Lower leg skin (tissue), 4 donors: ENCODE measurements at regions not wholly inside any gene's neighbourhood (a gene's known extent, or its start where the extent isn't known, plus 50 kb on each side); places are given as distances from the start of the nearest gene placed in this dataset.

Source experiments
- DNase-seq, 2 donors: peaks; one replicate each; pipeline ENCODE4 v3.0.0-alpha.2; 2019; ENCODE audit warnings: low spot score in 2 of 2
- H3K4me3 ChIP-seq: fragments of 200-600 bp; sonication (generic); 2 replicates; pipeline ENCODE4 v1.5.1; 2017; ENCODE audit warnings: mild to moderate bottlenecking, low read depth; ENCODE audit not compliant: poor library complexity, severe bottlenecking
- POLR2A ChIP-seq, 2 donors: fragments of 450-650 bp; IDR thresholded peaks; one replicate each; pipeline ENCODE4 v1.6.1; 2016 to 2017; ENCODE audit warnings: antibody characterized with exemption in 2 of 2, mild to moderate bottlenecking in 1 of 2, moderate library complexity in 1 of 2
- WGBS, 2 donors: methylation state at CpG; one replicate each; pipeline ENCODE4 v1.1.5; 2018; 5-methylcytosine and 5-hydroxymethylcytosine counted together
- intact Hi-C: fragments of 100-400 bp; cut with DNase I; formaldehyde crosslinking; loops from one replicate; pipeline ENCODE4 v1.15.0; 2023; ENCODE audit warnings: low total_unique reads
- TF ChIP-seq, protein P1 (sequence below), 3 donors: fragments of 450-650 bp; IDR thresholded peaks; one replicate each; pipeline ENCODE4 v1.5.1; 2016; ENCODE audit warnings: antibody characterized with exemption in 3 of 3, mild to moderate bottlenecking in 3 of 3, moderate library complexity in 2 of 3

DNA sequence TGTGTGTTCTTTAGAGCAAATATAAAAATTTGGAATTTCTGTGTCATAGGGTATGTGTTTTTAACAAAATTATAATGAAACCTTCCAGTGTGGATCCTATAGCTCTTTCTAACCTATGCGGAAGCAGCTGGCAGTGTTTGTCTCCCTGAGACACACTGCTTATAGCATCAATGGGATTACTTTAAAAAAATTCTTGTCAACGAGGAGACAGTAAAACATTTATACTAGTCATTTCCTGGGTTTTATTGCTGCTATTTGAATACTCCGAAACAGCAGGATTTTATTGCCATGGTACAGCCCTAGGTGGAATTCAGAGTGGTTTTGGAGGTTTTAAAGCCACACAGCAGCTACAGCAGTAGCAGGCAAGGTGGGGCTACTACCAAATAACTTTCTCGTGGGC lies 145.1 kb upstream of the IL1RAPL2 start:
- DNase-seq: no peak
- H3K4me3 ChIP-seq: no peak overlapping the region
- 23 to 33% methylated on average over 4 of the region's 4 CpGs for WGBS, 2 donors
- TF ChIP-seq, protein P1, sequence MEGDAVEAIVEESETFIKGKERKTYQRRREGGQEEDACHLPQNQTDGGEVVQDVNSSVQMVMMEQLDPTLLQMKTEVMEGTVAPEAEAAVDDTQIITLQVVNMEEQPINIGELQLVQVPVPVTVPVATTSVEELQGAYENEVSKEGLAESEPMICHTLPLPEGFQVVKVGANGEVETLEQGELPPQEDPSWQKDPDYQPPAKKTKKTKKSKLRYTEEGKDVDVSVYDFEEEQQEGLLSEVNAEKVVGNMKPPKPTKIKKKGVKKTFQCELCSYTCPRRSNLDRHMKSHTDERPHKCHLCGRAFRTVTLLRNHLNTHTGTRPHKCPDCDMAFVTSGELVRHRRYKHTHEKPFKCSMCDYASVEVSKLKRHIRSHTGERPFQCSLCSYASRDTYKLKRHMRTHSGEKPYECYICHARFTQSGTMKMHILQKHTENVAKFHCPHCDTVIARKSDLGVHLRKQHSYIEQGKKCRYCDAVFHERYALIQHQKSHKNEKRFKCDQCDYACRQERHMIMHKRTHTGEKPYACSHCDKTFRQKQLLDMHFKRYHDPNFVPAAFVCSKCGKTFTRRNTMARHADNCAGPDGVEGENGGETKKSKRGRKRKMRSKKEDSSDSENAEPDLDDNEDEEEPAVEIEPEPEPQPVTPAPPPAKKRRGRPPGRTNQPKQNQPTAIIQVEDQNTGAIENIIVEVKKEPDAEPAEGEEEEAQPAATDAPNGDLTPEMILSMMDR (IDR thresholded peaks at IDR 0.05): no peak
- no peak for TF ChIP-seq POLR2A (IDR thresholded peaks at IDR 0.05)
- intact Hi-C loops: no loop called here

DNA sequence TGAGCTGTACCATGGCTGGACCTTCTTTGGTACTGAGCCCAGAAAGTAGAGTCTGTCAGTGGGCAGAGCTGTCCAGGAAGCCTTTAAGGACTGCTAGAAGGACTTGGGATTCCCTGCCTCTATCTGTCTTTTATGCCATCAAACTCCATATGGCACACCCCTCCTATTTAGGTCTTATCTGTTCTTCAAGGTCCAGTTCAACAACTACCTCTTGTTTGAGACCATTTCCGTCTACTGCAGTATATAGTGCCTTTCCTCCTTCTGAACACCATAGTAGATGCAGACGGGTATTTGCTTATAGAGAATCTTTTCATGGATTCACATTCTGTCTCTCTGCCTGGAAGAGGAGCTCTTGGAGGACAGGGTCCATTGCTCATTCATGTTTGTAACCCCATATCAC lies 146.1 kb upstream of the IL1RAPL2 start:
- H3K4me3 ChIP-seq: no peak overlapping the region
- TF ChIP-seq, protein P1 (IDR thresholded peaks at IDR 0.05): no peak
- no peak for TF ChIP-seq POLR2A (IDR thresholded peaks at IDR 0.05)
- 44 to 75% methylated on average over 2 of the region's 2 CpGs for WGBS, 2 donors
- no peak for DNase-seq
- intact Hi-C loops: loop anchor here (5.0 kb wide), 1 partner anchor 763 kb away; no protein-coding TSS in a partner anchor

DNA sequence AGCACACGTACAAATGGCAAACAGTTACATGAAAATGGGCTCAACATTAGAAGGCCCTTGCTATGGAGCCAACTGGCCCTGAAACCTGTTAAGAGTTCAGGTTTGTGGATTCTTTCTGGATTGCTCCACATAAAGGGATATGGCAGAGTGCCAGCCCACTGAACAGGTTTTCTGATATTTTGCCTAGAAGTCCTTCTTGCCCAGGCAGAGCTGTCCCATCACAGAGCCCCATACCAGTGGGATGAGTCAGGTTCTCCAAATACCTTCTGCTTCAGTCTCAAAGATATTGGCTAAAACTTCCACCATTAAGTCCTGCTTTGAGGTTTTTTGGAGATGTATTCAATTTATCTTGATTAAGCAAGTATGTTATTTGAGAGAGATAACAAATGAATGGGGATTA lies 146.8 kb upstream of the IL1RAPL2 start:
- no peak overlapping the region for H3K4me3 ChIP-seq
- peak in 1 of 2 donors; percentile 14 for DNase-seq
- TF ChIP-seq, protein P1 (IDR thresholded peaks at IDR 0.05): no peak
- TF ChIP-seq POLR2A (IDR thresholded peaks at IDR 0.05): no peak
- intact Hi-C loops: loop anchor here (5.0 kb wide), 1 partner anchor 762 kb away; no protein-coding TSS in a partner anchor
- 47 to 69% methylated on average over 1 of the region's 1 CpG for WGBS, 2 donors

DNA sequence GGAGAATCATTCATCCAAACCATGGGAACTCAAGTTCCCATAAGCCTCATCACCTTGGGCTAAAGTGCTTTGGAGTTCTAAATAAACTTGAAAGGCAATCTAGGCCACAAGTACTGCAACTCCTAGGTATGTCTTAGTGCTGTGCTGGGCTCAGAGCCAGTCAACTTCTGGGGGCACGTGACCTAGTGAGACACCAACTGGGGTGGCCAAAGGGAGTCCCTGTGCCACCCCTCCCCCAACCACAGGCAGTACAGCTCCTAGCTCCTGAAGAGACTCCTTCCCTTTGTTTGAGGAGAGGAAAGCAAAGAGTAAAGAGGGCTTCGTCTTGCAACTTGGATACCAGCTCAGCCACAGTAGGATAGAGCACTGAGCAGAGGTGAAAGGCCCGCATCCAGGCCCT lies 154.2 kb upstream of the IL1RAPL2 start:
- intact Hi-C loops: no loop called here
- no peak overlapping the region for H3K4me3 ChIP-seq
- DNase-seq: no peak
- 75 to 86% methylated on average over 1 to 3 of the region's 3 CpGs for WGBS, 2 donors
- no peak for TF ChIP-seq POLR2A (IDR thresholded peaks at IDR 0.05)
- TF ChIP-seq, protein P1 (IDR thresholded peaks at IDR 0.05): no peak

DNA sequence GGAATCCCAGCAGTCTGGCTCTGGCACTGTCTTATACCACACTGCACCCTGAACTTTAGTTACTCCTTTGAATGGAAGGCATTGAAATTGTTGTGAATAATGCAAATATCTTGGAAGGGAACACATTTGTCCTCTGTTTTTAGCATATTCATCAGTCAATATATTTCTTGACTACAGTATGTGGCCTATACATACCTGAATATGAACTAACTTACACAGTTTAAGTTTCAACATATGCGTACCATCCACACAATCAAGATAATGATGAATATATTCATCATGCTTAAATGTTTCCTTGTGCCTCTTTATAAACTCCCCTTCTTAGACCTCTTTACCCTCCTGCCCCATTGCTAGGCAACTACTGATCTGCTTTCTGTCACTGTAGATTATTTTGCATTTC lies 145.7 kb upstream of the ESX1 start:
- TF ChIP-seq POLR2A (IDR thresholded peaks at IDR 0.05): no peak
- TF ChIP-seq, protein P1 (IDR thresholded peaks at IDR 0.05): no peak
- DNase-seq: no peak
- WGBS, 2 donors: 90 to 100% methylated on average over 1 of the region's 1 CpG
- no peak overlapping the region for H3K4me3 ChIP-seq
- intact Hi-C loops: no loop called here

DNA sequence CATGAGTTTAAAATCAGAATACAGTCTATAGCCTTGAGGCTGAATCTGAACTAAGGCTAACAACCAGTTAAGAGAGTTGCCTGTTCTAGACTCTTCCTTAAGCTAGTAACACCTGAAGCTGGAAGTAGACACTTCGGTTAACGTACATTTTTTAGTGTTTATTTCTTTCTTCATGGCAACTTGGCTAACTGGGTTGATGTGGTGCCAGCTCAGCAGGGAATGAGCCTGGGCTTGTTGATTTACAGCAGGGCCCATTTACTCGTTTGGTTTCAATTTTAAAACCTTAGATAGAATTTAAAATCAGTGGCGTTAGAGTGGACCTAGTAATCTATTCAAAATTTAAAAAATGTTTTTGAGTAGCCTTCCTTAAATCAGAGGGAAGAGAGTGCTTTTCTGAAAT lies 137.6 kb upstream of the ESX1 start:
- TF ChIP-seq, protein P1 (IDR thresholded peaks at IDR 0.05): no peak
- no peak for TF ChIP-seq POLR2A (IDR thresholded peaks at IDR 0.05)
- peak in 1 of 2 donors; percentile 13 for DNase-seq
- no peak overlapping the region for H3K4me3 ChIP-seq
- intact Hi-C loops: no loop called here
- WGBS, 2 donors: 19 to 40% methylated on average over 4 of the region's 4 CpGs
